Parathyroid adenoma (tissue), 2 donors: ENCODE measurements at regions not wholly inside any gene's neighbourhood (a gene's known extent, or its start where the extent isn't known, plus 50 kb on each side); places are given as distances from the start of the nearest gene placed in this dataset.

Experiments used
- H2AFZ ChIP-seq: fragments of 300-600 bp; sonication (generic); one replicate; pipeline ENCODE4 v1.7.0; 2017; ENCODE audit warnings: antibody characterized with exemption, mild to moderate bottlenecking
- H3K27ac ChIP-seq: fragments of 300-600 bp; sonication (generic); one replicate; pipeline ENCODE4 v1.7.0; 2017
- H3K27me3 ChIP-seq: fragments of 300-600 bp; sonication (generic); one replicate; pipeline ENCODE4 v1.7.0; 2017; ENCODE audit warnings: low read length; ENCODE audit not compliant: control insufficient read depth, insufficient read depth
- H3K36me3 ChIP-seq: fragments of 300-600 bp; sonication (generic); one replicate; pipeline ENCODE4 v1.7.0; 2017; ENCODE audit warnings: low read length; ENCODE audit not compliant: control insufficient read depth, insufficient read depth
- H3K4me1 ChIP-seq: fragments of 300-600 bp; sonication (generic); one replicate; pipeline ENCODE4 v1.7.0; 2017; ENCODE audit warnings: control low read depth
- H3K4me2 ChIP-seq: fragments of 300-600 bp; sonication (generic); one replicate; pipeline ENCODE4 v1.7.0; 2017; ENCODE audit warnings: low read length
- H3K4me3 ChIP-seq: fragments of 300-600 bp; sonication (generic); one replicate; pipeline ENCODE4 v1.7.0; 2017; ENCODE audit warnings: low read depth, low read length
- H3K79me2 ChIP-seq: fragments of 300-600 bp; sonication (generic); one replicate; pipeline ENCODE4 v1.7.0; 2017; ENCODE audit warnings: control low read depth
- H3K9ac ChIP-seq: fragments of 300-600 bp; sonication (generic); one replicate; pipeline ENCODE4 v1.7.0; 2017; ENCODE audit warnings: mild to moderate bottlenecking
- H3K9me3 ChIP-seq: fragments of 300-600 bp; sonication (generic); one replicate; pipeline ENCODE4 v1.7.0; 2017; ENCODE audit warnings: low read length; ENCODE audit not compliant: control insufficient read depth
- TF ChIP-seq, protein P1 (sequence below): fragments of 300-600 bp; sonication (generic); IDR thresholded peaks from one replicate; pipeline ENCODE4 v1.7.0; 2017; ENCODE audit warnings: antibody characterized with exemption, mild to moderate bottlenecking
- donor health status: primary hyperparathyroidism.

DNA sequence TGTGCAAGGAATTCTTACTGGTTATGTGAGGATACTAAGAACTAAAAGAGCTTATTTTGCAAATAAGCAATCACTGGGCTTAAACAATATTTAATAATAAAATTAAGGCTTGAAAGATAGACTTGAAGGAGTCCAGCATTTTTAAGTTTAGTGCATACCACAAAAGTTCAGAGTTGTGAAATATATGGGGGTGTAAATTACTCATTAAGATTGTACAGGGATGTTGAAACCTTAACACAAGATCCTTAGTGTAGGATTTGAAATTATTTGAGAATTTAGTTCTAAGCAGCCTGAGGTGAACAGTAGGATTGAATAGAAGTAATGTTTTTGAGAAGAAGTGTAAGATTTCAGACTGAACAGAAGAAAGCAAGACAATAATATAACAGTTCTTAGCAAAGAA, 195.8 kb upstream of the RBMY1B start:
- H3K79me2 ChIP-seq = no peaks in the 10 kb centered on the region
- TF ChIP-seq, protein P1, sequence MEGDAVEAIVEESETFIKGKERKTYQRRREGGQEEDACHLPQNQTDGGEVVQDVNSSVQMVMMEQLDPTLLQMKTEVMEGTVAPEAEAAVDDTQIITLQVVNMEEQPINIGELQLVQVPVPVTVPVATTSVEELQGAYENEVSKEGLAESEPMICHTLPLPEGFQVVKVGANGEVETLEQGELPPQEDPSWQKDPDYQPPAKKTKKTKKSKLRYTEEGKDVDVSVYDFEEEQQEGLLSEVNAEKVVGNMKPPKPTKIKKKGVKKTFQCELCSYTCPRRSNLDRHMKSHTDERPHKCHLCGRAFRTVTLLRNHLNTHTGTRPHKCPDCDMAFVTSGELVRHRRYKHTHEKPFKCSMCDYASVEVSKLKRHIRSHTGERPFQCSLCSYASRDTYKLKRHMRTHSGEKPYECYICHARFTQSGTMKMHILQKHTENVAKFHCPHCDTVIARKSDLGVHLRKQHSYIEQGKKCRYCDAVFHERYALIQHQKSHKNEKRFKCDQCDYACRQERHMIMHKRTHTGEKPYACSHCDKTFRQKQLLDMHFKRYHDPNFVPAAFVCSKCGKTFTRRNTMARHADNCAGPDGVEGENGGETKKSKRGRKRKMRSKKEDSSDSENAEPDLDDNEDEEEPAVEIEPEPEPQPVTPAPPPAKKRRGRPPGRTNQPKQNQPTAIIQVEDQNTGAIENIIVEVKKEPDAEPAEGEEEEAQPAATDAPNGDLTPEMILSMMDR = no peak
- no peak overlapping the region for H3K27ac ChIP-seq
- no peaks in the 10 kb centered on the region for H3K27me3 ChIP-seq
- H3K4me2 ChIP-seq = no peak overlapping the region
- H3K9me3 ChIP-seq = no peaks in the 10 kb centered on the region
- H2AFZ ChIP-seq = no peak overlapping the region
- H3K4me3 ChIP-seq = no peak overlapping the region
- H3K36me3 ChIP-seq = no peaks in the 10 kb centered on the region
- no peaks in the 10 kb centered on the region for H3K4me1 ChIP-seq
- H3K9ac ChIP-seq = no peak overlapping the region
